BJ (cell line): ENCODE measurements at regions not wholly inside any gene's neighbourhood (a gene's known extent, or its start where the extent isn't known, plus 50 kb on each side); places are given as distances from the start of the nearest gene placed in this dataset.

Experiments
- CTCF ChIA-PET: fragments of 350-600 bp; formaldehyde crosslinking; extraction: SDS; loops from one replicate; lab custom pipeline; 2021; ENCODE audit warnings: antibody characterized with exemption, inconsistent platforms; lab: Yijun Ruan, JAX
- POLR2A ChIA-PET: fragments of 300-600 bp; sonication (Branson Sonifier 250); formaldehyde crosslinking; extraction: SDS; loops from one replicate; lab custom pipeline; 2021; ENCODE audit warnings: antibody characterized with exemption; lab: Charles Lee
- DNase-seq: peaks from one replicate; pipeline ENCODE4 v3.0.0-alpha.2; 2011; ENCODE audit warnings: low read depth
- H3K27me3 ChIP-seq: 2 replicates; pipeline ENCODE4 v1.6.0; 2011; ENCODE audit warnings: low read length; ENCODE audit not compliant: control insufficient read depth, insufficient read depth
- H3K36me3 ChIP-seq: 2 replicates; pipeline ENCODE4 v1.5.1; 2011; ENCODE audit warnings: low read length; ENCODE audit not compliant: control insufficient read depth, insufficient read depth
- H3K4me3 ChIP-seq: 2 replicates; pipeline ENCODE4 v1.5.1; 2011; ENCODE audit warnings: low read depth, mild to moderate bottlenecking, control low read depth, low read length
- TF ChIP-seq, protein P1 (sequence below): IDR thresholded peaks from 2 replicates; pipeline ENCODE4 v1.5.1; 2011; ENCODE audit warnings: low read depth, mild to moderate bottlenecking, control low read depth, inconsistent platforms, low read length, moderate library complexity; ENCODE audit not compliant: insufficient read depth

- no peaks in the 10 kb centered on the region for H3K36me3 ChIP-seq
- POLR2A ChIA-PET, result no interaction called here
- H3K4me3 ChIP-seq, result no peak overlapping the region
- TF ChIP-seq, protein P1, sequence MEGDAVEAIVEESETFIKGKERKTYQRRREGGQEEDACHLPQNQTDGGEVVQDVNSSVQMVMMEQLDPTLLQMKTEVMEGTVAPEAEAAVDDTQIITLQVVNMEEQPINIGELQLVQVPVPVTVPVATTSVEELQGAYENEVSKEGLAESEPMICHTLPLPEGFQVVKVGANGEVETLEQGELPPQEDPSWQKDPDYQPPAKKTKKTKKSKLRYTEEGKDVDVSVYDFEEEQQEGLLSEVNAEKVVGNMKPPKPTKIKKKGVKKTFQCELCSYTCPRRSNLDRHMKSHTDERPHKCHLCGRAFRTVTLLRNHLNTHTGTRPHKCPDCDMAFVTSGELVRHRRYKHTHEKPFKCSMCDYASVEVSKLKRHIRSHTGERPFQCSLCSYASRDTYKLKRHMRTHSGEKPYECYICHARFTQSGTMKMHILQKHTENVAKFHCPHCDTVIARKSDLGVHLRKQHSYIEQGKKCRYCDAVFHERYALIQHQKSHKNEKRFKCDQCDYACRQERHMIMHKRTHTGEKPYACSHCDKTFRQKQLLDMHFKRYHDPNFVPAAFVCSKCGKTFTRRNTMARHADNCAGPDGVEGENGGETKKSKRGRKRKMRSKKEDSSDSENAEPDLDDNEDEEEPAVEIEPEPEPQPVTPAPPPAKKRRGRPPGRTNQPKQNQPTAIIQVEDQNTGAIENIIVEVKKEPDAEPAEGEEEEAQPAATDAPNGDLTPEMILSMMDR, result no peak
- DNase-seq, result no peak
- no peaks in the 10 kb centered on the region for H3K27me3 ChIP-seq
- CTCF ChIA-PET, result interaction anchor here (0.6 kb wide), 2 partner anchors 124 to 246 kb away, joined by 3 read pairs; no protein-coding TSS in a partner anchor
Measured at GRCh38 chr1:55593298-55593697, 378.1 kb upstream of the USP24 start.

DNA sequence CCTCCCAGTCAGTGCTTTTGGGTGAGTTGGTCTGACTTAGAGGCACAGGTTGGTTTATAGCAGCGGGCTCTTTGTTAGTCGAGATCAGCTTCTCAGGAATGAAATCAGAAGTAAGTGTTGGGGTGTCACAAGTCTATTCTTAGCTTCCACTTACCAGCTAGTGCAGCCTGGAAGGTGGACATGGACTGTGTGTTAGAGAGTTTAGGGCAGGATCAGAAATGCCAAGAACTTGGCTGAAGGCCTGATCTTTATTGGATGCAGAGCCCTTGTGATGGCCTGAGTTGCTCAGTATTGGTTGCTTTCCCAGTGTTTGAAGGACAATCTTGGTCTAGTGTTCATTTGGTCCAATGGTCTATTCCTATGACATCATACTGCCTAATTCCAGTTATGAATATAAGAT, 377.0 kb upstream of the USP24 start:
- CTCF ChIA-PET, result no interaction called here
- Histone ChIP-seq H3K4me3 (no peak overlapping the region), H3K27me3 (no peaks in the 10 kb centered on the region), H3K36me3 (no peaks in the 10 kb centered on the region)
- TF ChIP-seq, protein P1, result no peak
- DNase-seq, result no peak
- POLR2A ChIA-PET, result no interaction called here

GRCh38 chr1:55589671-55590297, 374.6 kb upstream of the USP24 start:
- CTCF ChIA-PET, result no interaction called here
- Histone ChIP-seq H3K27me3 (no peaks in the 10 kb centered on the region), H3K36me3 (no peaks in the 10 kb centered on the region), H3K4me3 (no peak overlapping the region)
- TF ChIP-seq, protein P1, result no peak
- no peak for DNase-seq
- POLR2A ChIA-PET, result interaction anchor here (0.6 kb wide), 1 partner anchor 65 kb away, joined by 3 read pairs; no protein-coding TSS in a partner anchor

DNA sequence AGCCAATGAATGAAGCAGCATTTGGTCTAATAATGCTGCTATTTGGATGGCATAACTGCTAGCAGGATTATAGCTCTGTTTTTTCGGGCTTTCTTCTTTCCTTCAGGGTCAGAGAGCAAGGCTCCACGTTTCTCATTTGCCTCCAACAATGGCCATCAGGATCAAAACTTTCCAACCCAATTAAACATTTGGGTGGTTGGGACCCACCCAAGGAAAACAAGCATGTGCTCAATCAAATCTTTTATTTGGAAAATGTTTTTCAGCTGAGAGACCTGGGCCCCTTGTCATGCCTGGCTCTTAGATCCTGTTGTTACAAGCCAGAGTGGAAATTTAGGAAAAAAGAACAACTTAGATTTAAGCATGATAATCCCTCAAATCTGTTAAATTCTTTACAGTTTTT, 373.1 kb upstream of the USP24 start:
- H3K4me3 ChIP-seq, result no peak overlapping the region
- ChIA-PET CTCF (interaction anchor here (0.7 kb wide), 1 partner anchor 209 kb away, joined by 3 read pairs; no protein-coding TSS in a partner anchor), POLR2A (no interaction called here)
- no peaks in the 10 kb centered on the region for H3K36me3 ChIP-seq
- TF ChIP-seq, protein P1, result no peak
- H3K27me3 ChIP-seq, result no peaks in the 10 kb centered on the region
- DNase-seq, result no peak

DNA sequence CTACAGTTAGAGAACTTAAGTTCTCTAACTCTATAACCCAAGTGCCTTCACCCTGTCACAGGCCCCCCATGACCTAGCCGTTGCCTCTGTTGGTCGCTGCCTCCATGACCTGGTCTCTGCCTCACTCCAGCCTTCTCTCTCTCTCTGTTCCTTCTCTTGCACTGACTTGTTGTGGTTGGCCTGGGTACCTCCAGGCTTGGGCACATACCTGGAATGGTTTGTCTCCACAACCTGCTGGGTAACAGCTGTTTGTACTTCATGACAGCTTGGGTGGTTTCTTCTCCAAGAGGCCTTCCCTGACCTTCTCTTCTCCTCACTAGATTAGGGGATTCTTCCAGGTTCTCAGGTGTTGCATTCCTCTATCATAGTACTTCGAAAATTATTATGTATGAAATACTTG, 371.6 kb upstream of the USP24 start:
- Histone ChIP-seq H3K36me3 (no peaks in the 10 kb centered on the region), H3K4me3 (no peak overlapping the region), H3K27me3 (no peaks in the 10 kb centered on the region)
- TF ChIP-seq, protein P1, result no peak
- ChIA-PET POLR2A (interaction anchor here (0.5 kb wide), 1 partner anchor 276 kb away, joined by 6 read pairs; no protein-coding TSS in a partner anchor), CTCF (no interaction called here)
- no peak for DNase-seq
